Stimulated activated naive CD8-positive, alpha-beta T cell treated with anti-CD3 and anti-CD28 coated beads, Interleukin-15, Interleukin-2, amounts not matched to agents 100 ng/mL and 50 ng/mL, for 24 hours (primary cell): ENCODE measurements at regions not wholly inside any gene's neighbourhood (a gene's known extent, or its start where the extent isn't known, plus 50 kb on each side); places are given as distances from the start of the nearest gene placed in this dataset.
"Not testable (repeated sequence)": the region's sequence is repeated elsewhere in the genome, so short reads cannot be mapped to it uniquely, and the experiment has no call there.

Experiments used
- H3K27ac Mint-ChIP-seq: one replicate; pipeline ENCODE4 v1.8.0; 2021; ENCODE audit warnings: mild to moderate bottlenecking, mixed read lengths
- H3K27me3 Mint-ChIP-seq: one replicate; pipeline ENCODE4 v1.8.0; 2021; ENCODE audit warnings: mixed read lengths
- H3K36me3 Mint-ChIP-seq: one replicate; pipeline ENCODE4 v1.8.0; 2021; ENCODE audit warnings: low read depth, mixed read lengths
- H3K4me1 Mint-ChIP-seq: one replicate; pipeline ENCODE4 v1.8.0; 2021; ENCODE audit warnings: low read depth, mixed read lengths
- H3K4me3 Mint-ChIP-seq: one replicate; pipeline ENCODE4 v1.8.0; 2021; ENCODE audit warnings: mild to moderate bottlenecking, mixed read lengths
- H3K9me3 Mint-ChIP-seq: one replicate; pipeline ENCODE4 v1.8.0; 2021; ENCODE audit warnings: mixed read lengths

- Mint-ChIP-seq H3K9me3 (peaks cover 4% of the 10 kb centered on the region), H3K27ac (no peak overlapping the region)
Measured at GRCh38 chr5:121462441-121462840, 389.2 kb upstream of the FTMT start.

GRCh38 chr5:121471222-121471621 lies 380.5 kb upstream of the FTMT start:
- not testable (repeated sequence) for H3K36me3 Mint-ChIP-seq, H3K4me1 Mint-ChIP-seq, H3K27ac Mint-ChIP-seq, H3K9me3 Mint-ChIP-seq, H3K4me3 Mint-ChIP-seq, H3K27me3 Mint-ChIP-seq

More at GRCh38 chr5:121462441-121462840, 389.2 kb upstream of the FTMT start:
- H3K4me3 Mint-ChIP-seq = no peak overlapping the region
- no peaks in the 10 kb centered on the region for H3K36me3 Mint-ChIP-seq
- H3K4me1 Mint-ChIP-seq = no peaks in the 10 kb centered on the region
- H3K27me3 Mint-ChIP-seq = no peaks in the 10 kb centered on the region

- H3K9me3 Mint-ChIP-seq = no peaks in the 10 kb centered on the region
- H3K27ac Mint-ChIP-seq = no peak overlapping the region
- no peak overlapping the region for H3K4me3 Mint-ChIP-seq
- no peaks in the 10 kb centered on the region for H3K27me3 Mint-ChIP-seq
- no peaks in the 10 kb centered on the region for H3K4me1 Mint-ChIP-seq
- no peaks in the 10 kb centered on the region for H3K36me3 Mint-ChIP-seq
Measured at GRCh38 chr5:121478636-121479035, 373.0 kb upstream of the FTMT start.

- Mint-ChIP-seq H3K27ac (no peak overlapping the region), H3K4me1 (no peaks in the 10 kb centered on the region), H3K4me3 (no peak overlapping the region), H3K27me3 (no peaks in the 10 kb centered on the region), H3K36me3 (no peaks in the 10 kb centered on the region), H3K9me3 (no peaks in the 10 kb centered on the region)
Measured at GRCh38 chr5:121479337-121479736, 372.3 kb upstream of the FTMT start.

GRCh38 chr5:121485281-121485680 lies 366.4 kb upstream of the FTMT start:
- no peaks in the 10 kb centered on the region for H3K9me3 Mint-ChIP-seq

GRCh38 chr5:121485999-121486398 lies 365.7 kb upstream of the FTMT start:
- H3K36me3 Mint-ChIP-seq, H3K4me1 Mint-ChIP-seq, H3K9me3 Mint-ChIP-seq, H3K27ac Mint-ChIP-seq, H3K27me3 Mint-ChIP-seq, H3K4me3 Mint-ChIP-seq: not testable (repeated sequence)

More at GRCh38 chr5:121485281-121485680, 366.4 kb upstream of the FTMT start:
- no peaks in the 10 kb centered on the region for H3K36me3 Mint-ChIP-seq
- H3K4me3 Mint-ChIP-seq = no peak overlapping the region
- no peaks in the 10 kb centered on the region for H3K27me3 Mint-ChIP-seq
- no peaks in the 10 kb centered on the region for H3K4me1 Mint-ChIP-seq
- no peak overlapping the region for H3K27ac Mint-ChIP-seq

- Mint-ChIP-seq H3K27me3 (no peaks in the 10 kb centered on the region), H3K9me3 (no peaks in the 10 kb centered on the region), H3K36me3 (no peaks in the 10 kb centered on the region), H3K4me1 (no peaks in the 10 kb centered on the region), H3K4me3 (no peak overlapping the region), H3K27ac (no peak overlapping the region)
Measured at GRCh38 chr5:121489972-121490371, 361.7 kb upstream of the FTMT start.

- Mint-ChIP-seq H3K9me3 (peaks cover 4% of the 10 kb centered on the region), H3K4me3 (no peak overlapping the region), H3K36me3 (no peaks in the 10 kb centered on the region), H3K4me1 (no peaks in the 10 kb centered on the region), H3K27ac (no peak overlapping the region), H3K27me3 (no peaks in the 10 kb centered on the region)
Measured at GRCh38 chr5:121497176-121497575, 354.5 kb upstream of the FTMT start.

GRCh38 chr5:121500310-121500709 lies 351.4 kb upstream of the FTMT start:
- Mint-ChIP-seq H3K4me1 (no peaks in the 10 kb centered on the region), H3K36me3 (no peaks in the 10 kb centered on the region), H3K4me3 (no peak overlapping the region), H3K9me3 (peaks cover 4% of the 10 kb centered on the region), H3K27me3 (no peaks in the 10 kb centered on the region), H3K27ac (no peak overlapping the region)

- H3K4me1 Mint-ChIP-seq = no peaks in the 10 kb centered on the region
- H3K27me3 Mint-ChIP-seq = no peaks in the 10 kb centered on the region
- H3K4me3 Mint-ChIP-seq = no peak overlapping the region
- H3K27ac Mint-ChIP-seq = no peak overlapping the region
- H3K36me3 Mint-ChIP-seq = no peaks in the 10 kb centered on the region
- H3K9me3 Mint-ChIP-seq = no peaks in the 10 kb centered on the region
Measured at GRCh38 chr5:121503111-121503840, 348.4 kb upstream of the FTMT start.

- H3K9me3 Mint-ChIP-seq = peaks cover 3% of the 10 kb centered on the region
- no peaks in the 10 kb centered on the region for H3K27me3 Mint-ChIP-seq
- no peak overlapping the region for H3K4me3 Mint-ChIP-seq
- no peaks in the 10 kb centered on the region for H3K4me1 Mint-ChIP-seq
- H3K36me3 Mint-ChIP-seq = no peaks in the 10 kb centered on the region
- no peak overlapping the region for H3K27ac Mint-ChIP-seq
Measured at GRCh38 chr5:121516997-121517396, 334.7 kb upstream of the FTMT start.

GRCh38 chr5:121525706-121526105 lies 326.0 kb upstream of the FTMT start:
- Mint-ChIP-seq H3K27ac (no peak overlapping the region), H3K27me3 (no peaks in the 10 kb centered on the region), H3K4me1 (no peaks in the 10 kb centered on the region), H3K9me3 (peaks cover 9% of the 10 kb centered on the region), H3K4me3 (no peak overlapping the region), H3K36me3 (no peaks in the 10 kb centered on the region)

GRCh38 chr5:121526908-121527307 lies 324.8 kb upstream of the FTMT start:
- Mint-ChIP-seq H3K9me3 (peaks cover 9% of the 10 kb centered on the region), H3K27me3 (no peaks in the 10 kb centered on the region), H3K4me1 (no peaks in the 10 kb centered on the region), H3K27ac (no peak overlapping the region), H3K36me3 (no peaks in the 10 kb centered on the region), H3K4me3 (no peak overlapping the region)

GRCh38 chr5:121533814-121534213 lies 317.9 kb upstream of the FTMT start:
- no peaks in the 10 kb centered on the region for H3K4me1 Mint-ChIP-seq
- H3K4me3 Mint-ChIP-seq = no peak overlapping the region
- H3K9me3 Mint-ChIP-seq = no peaks in the 10 kb centered on the region
- no peak overlapping the region for H3K27ac Mint-ChIP-seq
- no peaks in the 10 kb centered on the region for H3K36me3 Mint-ChIP-seq
- H3K27me3 Mint-ChIP-seq = no peaks in the 10 kb centered on the region

- no peak overlapping the region for H3K27ac Mint-ChIP-seq
- H3K36me3 Mint-ChIP-seq = no peaks in the 10 kb centered on the region
- no peaks in the 10 kb centered on the region for H3K27me3 Mint-ChIP-seq
- no peaks in the 10 kb centered on the region for H3K4me1 Mint-ChIP-seq
- no peak overlapping the region for H3K4me3 Mint-ChIP-seq
- H3K9me3 Mint-ChIP-seq = no peaks in the 10 kb centered on the region
Measured at GRCh38 chr5:121550989-121551388, 300.7 kb upstream of the FTMT start.

GRCh38 chr5:121559832-121560231 lies 291.9 kb upstream of the FTMT start:
- no peaks in the 10 kb centered on the region for H3K9me3 Mint-ChIP-seq
- H3K27ac Mint-ChIP-seq = no peak overlapping the region
- no peak overlapping the region for H3K4me3 Mint-ChIP-seq
- H3K27me3 Mint-ChIP-seq = no peaks in the 10 kb centered on the region
- H3K36me3 Mint-ChIP-seq = no peaks in the 10 kb centered on the region
- H3K4me1 Mint-ChIP-seq = no peaks in the 10 kb centered on the region
